Lower leg skin (tissue), 3 donors: ENCODE measurements at regions not wholly inside any gene's neighbourhood (a gene's known extent, or its start where the extent isn't known, plus 50 kb on each side); places are given as distances from the start of the nearest gene placed in this dataset.

Experiments used
- POLR2A ChIP-seq, 2 donors: fragments of 450-650 bp; IDR thresholded peaks; one replicate each; pipeline ENCODE4 v1.6.1; 2016 to 2017; ENCODE audit warnings: antibody characterized with exemption in 2 of 2, mild to moderate bottlenecking in 1 of 2, moderate library complexity in 1 of 2
- TF ChIP-seq, protein P1 (sequence below), 3 donors: fragments of 450-650 bp; IDR thresholded peaks; one replicate each; pipeline ENCODE4 v1.5.1; 2016; ENCODE audit warnings: antibody characterized with exemption in 3 of 3, mild to moderate bottlenecking in 3 of 3, moderate library complexity in 2 of 3

DNA sequence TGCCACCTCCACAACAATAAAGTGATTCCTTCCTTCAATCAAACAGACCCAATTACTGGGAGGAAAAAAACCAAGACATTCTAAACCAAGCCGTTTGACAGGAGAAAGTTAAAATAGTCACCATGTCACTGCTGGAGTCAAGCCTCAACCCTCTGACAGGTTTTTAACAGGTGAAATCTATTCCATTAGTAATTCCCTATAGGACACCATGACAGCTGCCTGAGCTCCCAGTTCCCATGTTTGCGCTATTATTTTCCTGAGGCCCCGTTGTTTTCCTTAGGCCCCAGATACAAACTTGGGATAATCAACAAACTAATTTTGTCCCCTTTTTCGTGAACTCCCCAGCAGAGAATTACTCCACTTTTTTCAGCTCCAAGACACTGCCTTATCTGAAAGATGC, 113.9 kb downstream of the ARL5B start:
- TF ChIP-seq, protein P1, sequence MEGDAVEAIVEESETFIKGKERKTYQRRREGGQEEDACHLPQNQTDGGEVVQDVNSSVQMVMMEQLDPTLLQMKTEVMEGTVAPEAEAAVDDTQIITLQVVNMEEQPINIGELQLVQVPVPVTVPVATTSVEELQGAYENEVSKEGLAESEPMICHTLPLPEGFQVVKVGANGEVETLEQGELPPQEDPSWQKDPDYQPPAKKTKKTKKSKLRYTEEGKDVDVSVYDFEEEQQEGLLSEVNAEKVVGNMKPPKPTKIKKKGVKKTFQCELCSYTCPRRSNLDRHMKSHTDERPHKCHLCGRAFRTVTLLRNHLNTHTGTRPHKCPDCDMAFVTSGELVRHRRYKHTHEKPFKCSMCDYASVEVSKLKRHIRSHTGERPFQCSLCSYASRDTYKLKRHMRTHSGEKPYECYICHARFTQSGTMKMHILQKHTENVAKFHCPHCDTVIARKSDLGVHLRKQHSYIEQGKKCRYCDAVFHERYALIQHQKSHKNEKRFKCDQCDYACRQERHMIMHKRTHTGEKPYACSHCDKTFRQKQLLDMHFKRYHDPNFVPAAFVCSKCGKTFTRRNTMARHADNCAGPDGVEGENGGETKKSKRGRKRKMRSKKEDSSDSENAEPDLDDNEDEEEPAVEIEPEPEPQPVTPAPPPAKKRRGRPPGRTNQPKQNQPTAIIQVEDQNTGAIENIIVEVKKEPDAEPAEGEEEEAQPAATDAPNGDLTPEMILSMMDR (IDR thresholded peaks at IDR 0.05): no peak
- TF ChIP-seq POLR2A (IDR thresholded peaks at IDR 0.05): no peak
